DLD1 (cell line): ENCODE measurements at regions not wholly inside any gene's neighbourhood (a gene's known extent, or its start where the extent isn't known, plus 50 kb on each side); places are given as distances from the start of the nearest gene placed in this dataset.

Source experiments
- in situ Hi-C: cut with HindIII; loops from 2 replicates; pipeline ENCODE4 v1.10.0; 2017; ENCODE audit warnings: low sequenced_read_pairs

- in situ Hi-C loops = no loop called here
These were observed 319.7 kb downstream of the CXCL12 start for GRCh38 chr10:44064987-44065787.

- in situ Hi-C loops = no loop called here
These were observed 320.6 kb downstream of the CXCL12 start for GRCh38 chr10:44064317-44064716.

- in situ Hi-C loops = no loop called here
These were observed 321.2 kb downstream of the CXCL12 start for GRCh38 chr10:44063686-44064085.

GRCh38 chr10:44060719-44061118 lies 324.2 kb downstream of the CXCL12 start:
- in situ Hi-C loops = no loop called here

GRCh38 chr10:44060221-44060620 lies 324.7 kb downstream of the CXCL12 start:
- in situ Hi-C loops = no loop called here

GRCh38 chr10:44058259-44058658 lies 326.6 kb downstream of the CXCL12 start:
- in situ Hi-C loops = no loop called here

GRCh38 chr10:44056967-44057805 lies 327.7 kb downstream of the CXCL12 start:
- in situ Hi-C loops = no loop called here

GRCh38 chr10:44056206-44056605 lies 328.7 kb downstream of the CXCL12 start:
- in situ Hi-C loops = no loop called here

- in situ Hi-C loops = no loop called here
These were observed 330.9 kb downstream of the CXCL12 start for GRCh38 chr10:44054046-44054445.

GRCh38 chr10:44053391-44053790 lies 331.5 kb downstream of the CXCL12 start:
- in situ Hi-C loops = no loop called here

- in situ Hi-C loops = no loop called here
These were observed 333.1 kb downstream of the CXCL12 start for GRCh38 chr10:44051584-44052385.

GRCh38 chr10:44051091-44051490 lies 333.8 kb downstream of the CXCL12 start:
- in situ Hi-C loops = no loop called here

- in situ Hi-C loops = no loop called here
These were observed 335.4 kb downstream of the CXCL12 start for GRCh38 chr10:44049301-44050015.

GRCh38 chr10:44047361-44047760 lies 337.5 kb downstream of the CXCL12 start:
- in situ Hi-C loops = no loop called here

- in situ Hi-C loops = no loop called here
These were observed 338.3 kb downstream of the CXCL12 start for GRCh38 chr10:44046605-44047004.

GRCh38 chr10:44045020-44045419 lies 339.9 kb downstream of the CXCL12 start:
- in situ Hi-C loops = no loop called here

GRCh38 chr10:44044549-44044948 lies 340.3 kb downstream of the CXCL12 start:
- in situ Hi-C loops = no loop called here

GRCh38 chr10:44043646-44044375 lies 341.1 kb downstream of the CXCL12 start:
- in situ Hi-C loops = no loop called here

GRCh38 chr10:44042926-44043602 lies 341.8 kb downstream of the CXCL12 start:
- in situ Hi-C loops = no loop called here
